K562 (cell line): ENCODE measurements at regions not wholly inside any gene's neighbourhood (a gene's known extent, or its start where the extent isn't known, plus 50 kb on each side); places are given as distances from the start of the nearest gene placed in this dataset.

Experiments
- ATAC-seq: fragments of 200-7000 bp; cut with Tn5 transposase; 3 replicates; pipeline ENCODE4 v1.9.1; 2020; ENCODE audit warnings: moderate library complexity
- BruUV-seq: library from RNA; stranded (reverse); fragments of 400-500 nt; replicated peaks from 2 replicates; lab custom pipeline; 2021; lab: Mats Ljungman, UMichigan
- CTCF ChIA-PET: fragments of 300-600 bp; formaldehyde crosslinking; extraction: SDS; loops from one replicate; lab custom pipeline; 2021; ENCODE audit warnings: low intra/inter-chr PET ratio; lab: Yijun Ruan, JAX
- POLR2A ChIA-PET: fragments of 300-600, 350-650 bp; sonication (Branson Sonifier 250); formaldehyde crosslinking; extraction: SDS; loops from one replicate; lab custom pipeline; 2021; ENCODE audit warnings: antibody characterized with exemption, inconsistent platforms; lab: Yijun Ruan, JAX
- DNase-seq, 4 experiments: peaks; one replicate each; pipeline versions ENCODE4 v3.0.0 to v3.0.0-alpha.2; 2011 to 2018; ENCODE audit warnings: low spot score in 3 of 4, mixed read lengths in 3 of 4; ENCODE audit errors: extremely low read depth in 1 of 4
- FAIRE-seq: peaks from 2 replicates; lab custom pipeline; 2011; peaks lifted over from hg19 to GRCh38; lab: Jason Lieb, UNC
- H2AFZ ChIP-seq: 2 replicates; pipeline ENCODE4 v1.6.0; 2011; ENCODE audit warnings: low read depth, low read length, control low read depth, inconsistent platforms
- H3K27ac ChIP-seq: fragments of 200-600 bp; 3 replicates; pipeline ENCODE4 v1.8.0; 2011; ENCODE audit warnings: low read depth, mild to moderate bottlenecking, control low read depth, inconsistent platforms, low read length, moderate library complexity, mixed read lengths; ENCODE audit errors: extremely low read depth
- H3K27me3 ChIP-seq, 2 experiments: fragments of 300-600 bp in 1 of 2; 2 replicates in 1 of 2; 3 replicates in 1 of 2; pipeline versions ENCODE4 v1.6.0 to v1.8.0; 2011; ENCODE audit warnings: inconsistent platforms in 2 of 2, low read length in 2 of 2, mild to moderate bottlenecking in 1 of 2, mixed read lengths in 1 of 2, moderate library complexity in 1 of 2; ENCODE audit not compliant: control insufficient read depth in 2 of 2, insufficient read depth in 2 of 2
- H3K36me3 ChIP-seq: fragments of 300-600 bp; 3 replicates; pipeline ENCODE4 v1.8.0; 2011; ENCODE audit warnings: mild to moderate bottlenecking, low read length, inconsistent platforms; ENCODE audit not compliant: control insufficient read depth, insufficient read depth
- H3K4me1 ChIP-seq, 2 experiments: fragments of 200-600 bp in 1 of 2; replicated peaks in 1 of 2; 2 replicates in 1 of 2; 3 replicates in 1 of 2; pipeline versions ENCODE4 v1.5.1 to v1.8.0; 2011; ENCODE audit warnings: inconsistent platforms in 2 of 2, low read length in 2 of 2, mild to moderate bottlenecking in 1 of 2, mixed read lengths in 1 of 2, moderate library complexity in 1 of 2; ENCODE audit not compliant: control insufficient read depth in 2 of 2, insufficient read depth in 2 of 2
- H3K4me2 ChIP-seq: 2 replicates; pipeline ENCODE4 v1.6.1; 2011; ENCODE audit warnings: low read length, control low read depth, inconsistent platforms, mixed read lengths; ENCODE audit not compliant: insufficient read depth
- H3K4me3 ChIP-seq: fragments of 200-600 bp; sonication (generic), shearing (Covaris generic); 2 replicates; pipeline ENCODE4 v1.5.1; 2016; ENCODE audit warnings: control low read depth, inconsistent platforms
- H3K79me2 ChIP-seq: fragments of 200-600 bp; 3 replicates; pipeline ENCODE4 v1.8.0; 2011; ENCODE audit warnings: low read length, inconsistent platforms; ENCODE audit not compliant: control insufficient read depth, insufficient read depth
- H3K9ac ChIP-seq, 2 experiments: 2 replicates each; pipeline versions ENCODE4 v1.6.0 to v1.6.1; 2011; ENCODE audit warnings: low read depth in 2 of 2, low read length in 2 of 2, control low read depth in 1 of 2, inconsistent platforms in 1 of 2, mild to moderate bottlenecking in 1 of 2, mixed read lengths in 1 of 2; ENCODE audit not compliant: insufficient read depth in 1 of 2
- H3K9me1 ChIP-seq: one replicate; pipeline ENCODE4 v1.6.0; 2011; ENCODE audit warnings: inconsistent platforms, mild to moderate bottlenecking, low read length, moderate library complexity; ENCODE audit not compliant: control insufficient read depth, insufficient read depth
- H3K9me3 ChIP-seq: replicated peaks from 2 replicates; pipeline ENCODE4 v1.5.1; 2011; ENCODE audit warnings: low read depth, low read length, inconsistent platforms; ENCODE audit not compliant: control insufficient read depth, insufficient read depth
- H4K20me1 ChIP-seq: replicated peaks from 2 replicates; pipeline ENCODE4 v1.6.1; 2011; ENCODE audit warnings: low read length, inconsistent platforms, mixed read lengths; ENCODE audit not compliant: control insufficient read depth, insufficient read depth
- ARID3B ChIP-seq: fragments of 250-450 bp; sonication (Bioruptor Pico); IDR thresholded peaks from 2 replicates; pipeline ENCODE4 v1.4.0; 2020; ENCODE audit warnings: borderline replicate concordance
- BDP1 ChIP-seq: IDR thresholded peaks from 3 replicates; pipeline ENCODE4 v1.6.1; 2011; ENCODE audit not compliant: insufficient read length, insufficient read depth
- C11orf30 ChIP-seq: fragments of 450-650 bp; IDR thresholded peaks from 2 replicates; pipeline ENCODE4 v1.6.1; 2016; ENCODE audit warnings: low read depth, mild to moderate bottlenecking
- CBX8 ChIP-seq: fragments of 200-600 bp; sonication (generic); IDR thresholded peaks from 2 replicates; pipeline ENCODE4 v1.6.1; 2012; ENCODE audit warnings: borderline replicate concordance, mixed run types, low read depth, mild to moderate bottlenecking, moderate library complexity, mixed read lengths, low read length, control low read depth, inconsistent platforms; ENCODE audit not compliant: poor library complexity, severe bottlenecking; ENCODE audit errors: extremely low read depth
- CHD4 ChIP-seq: fragments of 200-600 bp; sonication (generic); IDR thresholded peaks from 3 replicates; pipeline ENCODE4 v1.6.1; 2012; ENCODE audit warnings: low read depth, mild to moderate bottlenecking, mixed read lengths, low read length, inconsistent platforms; ENCODE audit not compliant: insufficient read depth, insufficient replicate concordance, poor library complexity, severe bottlenecking
- CREBBP ChIP-seq: IDR thresholded peaks from one replicate; pipeline ENCODE4 v1.6.1; 2012; ENCODE audit warnings: low read depth, mild to moderate bottlenecking, control low read depth, inconsistent platforms, low read length
- MAX ChIP-seq: sonication (generic); formaldehyde crosslinking; IDR thresholded peaks from 2 replicates; pipeline ENCODE4 v1.9.0; 2022; ENCODE audit warnings: mild to moderate bottlenecking, missing genetic modification reagents
- NFIC ChIP-seq: fragments of 450-650 bp; IDR thresholded peaks from 2 replicates; pipeline ENCODE4 v1.6.1; 2017; ENCODE audit warnings: mild to moderate bottlenecking, inconsistent platforms
- NR0B1 ChIP-seq: fragments of 450-650 bp; IDR thresholded peaks from one replicate; pipeline ENCODE4 v1.6.1; 2018; ENCODE audit warnings: mild to moderate bottlenecking, moderate library complexity; ENCODE audit not compliant: partially characterized antibody
- NRF1 ChIP-seq, 2 experiments: fragments of 450-650 bp; IDR thresholded peaks in 1 of 2; conservative IDR thresholded peaks in 1 of 2; 2 replicates each; pipeline ENCODE4 v1.6.1; 2014; ENCODE audit warnings: mild to moderate bottlenecking in 2 of 2
- NUFIP1 ChIP-seq: fragments of 450-650 bp; IDR thresholded peaks from 2 replicates; pipeline ENCODE4 v1.6.1; 2018; ENCODE audit not compliant: partially characterized antibody
- RFX1 ChIP-seq: fragments of 450-650 bp; IDR thresholded peaks from 2 replicates; pipeline ENCODE4 v1.6.1; 2016; ENCODE audit warnings: mild to moderate bottlenecking, moderate library complexity
- ZNF3 ChIP-seq: fragments of 250-450 bp; sonication (Bioruptor Pico); IDR thresholded peaks from 2 replicates; pipeline ENCODE4 v1.5.0; 2021; ENCODE audit warnings: mild to moderate bottlenecking, moderate library complexity
- ZNF699 ChIP-seq: fragments of 250-450 bp; sonication (Bioruptor Pico); IDR thresholded peaks from 2 replicates; pipeline ENCODE4 v1.8.0; 2021; ENCODE audit warnings: mild to moderate bottlenecking, moderate library complexity; ENCODE audit not compliant: insufficient replicate concordance
- ZNF830 ChIP-seq: fragments of 250-450 bp; sonication (Bioruptor Pico); IDR thresholded peaks from 2 replicates; pipeline ENCODE4 v1.5.0; 2021; ENCODE audit warnings: mild to moderate bottlenecking
- WGBS: fragments of 100-300 bp; shearing (Covaris generic); methylation state at CpG from one replicate; pipeline ENCODE4 v1.1.6; 2016; ENCODE audit warnings: low coverage, mixed read lengths; ENCODE audit not compliant: insufficient coverage; ENCODE audit errors: missing lambda C conversion rate; 5-methylcytosine and 5-hydroxymethylcytosine counted together
- in situ Hi-C: fragments of 300-500 bp; cut with MboI; formaldehyde crosslinking; loops from 4 replicates; pipeline ENCODE4 v1.15.0; 2018; ENCODE audit warnings: inconsistent platforms, mixed read lengths
- intact Hi-C: fragments of 100-400 bp; cut with micrococcal nuclease; formaldehyde crosslinking; loops from 2 replicates; pipeline ENCODE4 v1.14.2; 2022

GRCh38 chr15:30791239-30792175, 112.2 kb upstream of the FAN1 start:
- Histone ChIP-seq H3K4me1 (no peaks in the 10 kb centered on the region; a peak in 1 of 5 replicates), H3K27me3 (peaks cover 0 to 5% of the 10 kb centered on the region in 2 experiments; a peak in 1 of 5 replicates), H3K27ac (no peak overlapping the region), H3K9ac (no peak overlapping the region), H3K9me3 (no peaks in the 10 kb centered on the region), H3K79me2 (no peaks in the 10 kb centered on the region), H3K36me3 (no peaks in the 10 kb centered on the region), H4K20me1 (no peaks in the 10 kb centered on the region), H2AFZ (no peak overlapping the region), H3K9me1 (no peaks in the 10 kb centered on the region), H3K4me3 (no peak overlapping the region), H3K4me2 (no peak overlapping the region)
- POLR2A ChIA-PET = no interaction called here
- ATAC-seq = peak; percentile 79
- FAIRE-seq = peak; percentile 19
- DNase-seq = peak; percentile 57 to 78 (median 74)
- no TSS peak for BruUV-seq
- intact Hi-C loops (no loop called here), in situ Hi-C loops (no loop called here)
- CTCF ChIA-PET = no interaction called here
- 7% methylated on average over 15 of the region's 18 CpGs for WGBS
- TF ChIP-seq BDP1 = no peak
- TF ChIP-seq NR0B1 = no peak
- TF ChIP-seq ZNF699 (CRISPR knock-in tag) = no peak
- no peak for TF ChIP-seq CREBBP
- TF ChIP-seq C11orf30 = peak; percentile 72
- TF ChIP-seq ZNF3 (CRISPR knock-in tag) = no peak
- TF ChIP-seq ARID3B (CRISPR knock-in tag) = no peak
- peak; percentile 66 for TF ChIP-seq RFX1
- no peak for TF ChIP-seq CHD4
- no peak for TF ChIP-seq MAX (CRISPR knock-in tag)
- 0 out of 2 replicates have a peak, but pooled peaks have one; percentile 11 for TF ChIP-seq NFIC
- TF ChIP-seq CBX8 = no peak
- no peak for TF ChIP-seq ZNF830 (CRISPR knock-in tag)
- peak; percentile 22 to 35; a peak in 1 of 4 replicates for TF ChIP-seq NRF1 (conservative IDR thresholded peaks at IDR 0.05 in 1 of 2, IDR thresholded peaks at IDR 0.05 in 1 of 2)
- no peak for TF ChIP-seq NUFIP1
